Right ventricle myocardium inferior (tissue), 1 donor: ENCODE measurements at regions not wholly inside any gene's neighbourhood (a gene's known extent, or its start where the extent isn't known, plus 50 kb on each side); places are given as distances from the start of the nearest gene placed in this dataset.
A peak's percentile ranks its signal among the peaks of the same experiment; 100 is the strongest.

Experiments
- ATAC-seq: fragments of 200-7000 bp; cut with Tn5 transposase; one replicate; pipeline ENCODE4 v1.9.1; 2020; ENCODE audit warnings: mild to moderate bottlenecking, moderate library complexity
- DNase-seq: peaks from one replicate; pipeline ENCODE4 v3.0.0; 2021; ENCODE audit errors: missing footprints
- intact Hi-C: fragments of 100-400 bp; cut with DNase I; formaldehyde crosslinking; loops from one replicate; pipeline ENCODE4 v1.11.0; 2022
- donor health status: DM: no; HTN: yes; CAD: no; lungs with severe emphysema.

- no peak for ATAC-seq
Measured at GRCh38 chr3:187942658-187943241, 197.5 kb upstream of the BCL6 start.

DNA sequence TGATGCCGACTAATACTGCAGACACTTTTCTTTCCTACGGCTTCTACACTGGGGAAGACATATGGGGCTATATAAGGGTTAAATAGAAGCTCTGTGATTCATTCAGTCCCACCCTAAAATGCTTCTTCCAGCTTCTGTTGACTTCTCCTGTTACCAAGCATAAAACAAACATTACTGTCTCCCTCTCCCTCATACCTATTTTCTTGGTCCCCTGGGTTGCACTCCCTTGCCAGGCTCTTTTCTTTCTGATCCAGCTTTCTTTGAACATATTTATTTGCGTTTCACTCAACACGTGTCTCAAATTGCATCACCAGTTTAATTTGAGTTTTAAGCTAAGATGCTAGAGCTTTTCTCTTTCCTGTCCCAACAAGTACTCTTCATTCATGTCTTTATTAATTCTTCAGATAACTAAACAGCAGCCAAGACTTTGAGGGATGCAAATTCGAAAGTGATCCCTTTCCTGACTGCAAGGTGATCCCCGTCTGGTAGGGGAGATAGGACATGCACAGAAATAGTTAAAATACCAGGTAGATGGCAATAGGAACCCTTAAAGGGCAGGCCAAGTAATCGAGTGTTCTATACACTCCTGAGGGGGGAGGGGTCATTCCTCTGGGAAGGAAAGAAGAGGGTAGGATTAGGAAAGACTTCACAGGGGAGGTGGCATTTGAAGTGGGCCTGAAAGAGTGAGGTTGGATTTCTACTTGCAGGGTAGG, 198.6 kb upstream of the BCL6 start:
- intact Hi-C loops = no loop called here
- ATAC-seq = no peak
- DNase-seq = no peak

More at GRCh38 chr3:187942658-187943241, 197.5 kb upstream of the BCL6 start:
- DNase-seq = no peak
- intact Hi-C loops = no loop called here

DNA sequence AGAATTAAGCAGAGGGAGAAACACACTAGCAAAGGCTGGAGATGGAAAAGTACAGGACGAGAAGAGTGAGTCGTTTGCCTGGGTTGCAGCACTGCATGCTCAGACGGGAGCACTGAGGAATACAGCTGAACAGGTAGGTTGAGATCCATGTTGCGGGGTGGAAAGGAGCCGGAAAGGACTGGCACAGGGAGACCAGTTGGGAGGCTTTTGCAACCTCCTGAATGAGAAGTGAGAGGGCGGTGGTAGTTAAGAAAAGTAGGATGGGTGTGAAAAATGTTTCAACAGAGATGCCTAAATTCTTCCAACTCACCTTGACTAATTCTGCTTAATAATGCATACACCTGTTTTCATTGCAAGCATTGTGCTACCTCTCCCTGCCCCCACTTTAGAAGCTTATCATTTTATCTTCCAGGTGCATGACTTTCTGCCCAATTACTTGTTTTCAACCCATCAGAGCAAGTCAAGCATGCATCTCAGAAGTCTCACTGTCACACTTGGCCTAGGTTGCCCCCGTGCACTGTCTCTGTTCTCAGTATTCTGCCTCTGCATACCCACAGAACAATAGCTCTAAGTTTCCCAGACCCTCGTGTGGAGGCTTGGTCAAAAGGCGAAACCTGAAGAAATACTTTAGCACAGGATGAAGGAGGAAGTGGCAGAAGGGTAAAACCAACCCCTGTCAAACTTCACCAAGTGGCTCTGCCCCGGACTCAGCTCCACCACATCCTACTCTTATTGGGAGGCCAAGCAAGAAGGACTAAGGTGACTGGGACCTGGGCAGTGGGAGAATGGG, 199.3 kb upstream of the BCL6 start:
- DNase-seq = no peak
- intact Hi-C loops = no loop called here
- no peak for ATAC-seq

DNA sequence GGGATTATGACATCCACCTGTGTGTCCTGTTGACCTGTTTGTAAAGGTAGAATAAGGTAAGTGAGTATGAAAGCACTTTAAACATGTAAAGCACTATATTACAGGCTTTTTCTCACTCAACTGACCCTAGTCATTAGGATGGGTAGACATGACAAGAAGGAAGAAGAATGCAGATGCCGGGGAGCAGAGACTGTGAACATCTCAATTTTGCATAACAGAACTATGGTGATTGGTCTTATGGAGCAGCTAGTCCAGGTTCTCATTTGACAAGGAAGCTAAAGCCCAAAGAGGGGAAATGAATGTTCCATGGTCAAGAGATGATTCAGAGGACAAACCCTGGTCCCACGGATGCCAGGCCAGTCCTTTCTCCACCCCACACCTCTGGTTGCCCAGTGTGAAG, 200.1 kb upstream of the BCL6 start:
- no peak for DNase-seq
- no peak for ATAC-seq
- intact Hi-C loops = no loop called here

DNA sequence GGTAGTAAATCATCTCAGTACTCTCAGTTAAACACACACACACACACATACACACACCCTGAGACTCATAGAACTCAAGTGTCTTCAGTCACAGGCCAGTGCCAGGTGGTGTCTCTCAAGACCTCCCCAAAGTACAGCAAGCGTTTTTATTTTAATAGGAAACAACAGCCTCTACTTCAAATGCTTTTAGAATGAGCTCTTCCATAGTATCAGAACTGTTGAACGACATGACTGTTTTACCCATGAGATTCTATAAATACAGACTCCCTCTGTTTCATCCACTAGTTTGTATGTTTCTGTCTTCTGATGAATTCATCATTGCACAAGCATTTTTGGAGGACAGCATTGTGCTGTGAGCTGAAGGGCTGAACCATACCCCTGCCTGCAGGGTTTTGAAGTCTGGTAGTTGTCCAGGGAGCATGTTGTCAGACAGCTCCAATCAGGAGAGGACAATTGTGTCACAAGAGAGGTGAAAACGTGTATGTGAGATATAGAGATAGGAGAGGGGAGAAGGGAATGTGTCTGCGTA, 201.0 kb upstream of the BCL6 start:
- intact Hi-C loops = no loop called here
- no peak for ATAC-seq

GRCh38 chr3:187946981-187947380, 201.7 kb upstream of the BCL6 start:
- ATAC-seq (peak; percentile 7), DNase-seq (no peak)
- intact Hi-C loops = no loop called here

More for the DNA sequence above, 201.0 kb upstream of the BCL6 start:
- no peak for DNase-seq

DNA sequence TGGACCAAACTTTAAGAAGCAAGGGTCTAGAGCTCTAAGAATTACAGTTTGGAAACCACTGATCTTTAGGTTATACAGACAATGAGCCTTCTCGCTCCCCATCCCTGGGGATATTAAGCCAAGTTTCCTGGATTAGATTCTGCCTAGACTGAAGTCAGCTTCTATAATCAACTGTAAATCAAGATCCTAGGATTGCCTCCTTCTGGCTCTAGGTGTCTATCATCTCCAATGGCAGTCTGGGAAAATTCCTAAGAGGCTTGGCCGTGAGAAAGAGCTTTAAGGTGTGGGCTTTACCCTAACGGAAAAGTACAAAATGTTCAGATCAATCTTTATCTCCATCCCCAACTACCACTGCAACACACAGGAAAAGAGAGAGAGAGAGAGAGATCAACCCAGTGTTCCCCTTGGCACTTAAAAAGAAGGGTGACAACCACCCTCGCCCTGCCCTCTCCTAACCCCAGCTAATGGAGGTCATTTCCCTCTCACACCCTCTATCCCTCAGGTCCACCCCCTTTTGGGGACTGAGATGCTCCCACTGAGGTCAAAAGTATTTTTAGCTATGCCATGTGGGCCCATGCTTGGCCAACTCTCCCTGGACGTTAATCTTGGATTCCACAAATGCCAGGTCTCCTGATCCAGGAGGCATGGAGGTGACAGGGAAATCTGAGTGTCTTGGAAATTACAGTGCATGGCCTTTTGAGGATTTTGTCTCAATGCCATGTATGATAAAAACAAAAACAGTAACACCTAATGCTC, 202.8 kb upstream of the BCL6 start:
- ATAC-seq = peak; percentile 90
- intact Hi-C loops = loop anchor here (2.0 kb wide), 1 partner anchor 201 kb away; no protein-coding TSS in a partner anchor
- DNase-seq = no peak

DNA sequence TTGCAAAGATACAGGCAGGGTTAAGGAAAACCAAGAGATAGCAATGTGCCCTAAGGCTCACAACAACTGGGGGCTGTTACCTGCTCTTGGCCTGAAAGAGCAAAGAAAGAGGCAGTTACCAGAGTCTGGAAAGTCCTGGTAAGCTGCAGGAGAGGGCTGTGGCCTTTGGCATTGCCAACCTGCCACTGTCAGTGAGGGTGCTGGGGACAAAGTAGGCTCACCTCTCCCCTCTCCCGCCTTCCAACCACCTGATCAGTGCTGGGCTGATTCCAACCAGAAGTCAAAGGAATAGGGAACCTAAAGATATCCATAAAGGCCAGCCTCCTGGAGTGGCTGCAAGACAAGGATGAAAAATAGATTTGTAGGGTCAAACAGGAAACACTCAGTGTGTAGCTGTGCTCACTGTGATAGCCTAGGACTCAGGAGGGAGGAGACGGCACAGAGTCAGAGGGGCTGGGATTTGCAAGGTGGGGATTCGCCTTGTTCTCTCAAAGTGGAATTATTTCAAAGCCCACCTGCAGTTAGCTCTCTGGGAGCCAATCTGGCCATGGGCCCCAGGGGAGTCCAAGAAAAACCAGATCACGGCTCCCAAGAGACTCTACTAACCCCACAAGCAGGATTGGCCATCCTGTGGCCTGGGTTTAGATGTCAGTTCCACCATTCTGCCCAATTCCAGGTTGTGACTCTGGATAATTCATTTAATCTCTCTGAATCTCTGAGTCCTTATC, 204.0 kb upstream of the BCL6 start:
- DNase-seq = no peak
- peak; percentile 57 for ATAC-seq
- intact Hi-C loops = loop anchor here (1.0 to 2.0 kb wide), 2 partner anchors 34 to 202 kb away; no protein-coding TSS in a partner anchor

GRCh38 chr3:187950671-187951070, 203.3 kb upstream of the LPP start:
- intact Hi-C loops = no loop called here
- DNase-seq (no peak), ATAC-seq (no peak)

DNA sequence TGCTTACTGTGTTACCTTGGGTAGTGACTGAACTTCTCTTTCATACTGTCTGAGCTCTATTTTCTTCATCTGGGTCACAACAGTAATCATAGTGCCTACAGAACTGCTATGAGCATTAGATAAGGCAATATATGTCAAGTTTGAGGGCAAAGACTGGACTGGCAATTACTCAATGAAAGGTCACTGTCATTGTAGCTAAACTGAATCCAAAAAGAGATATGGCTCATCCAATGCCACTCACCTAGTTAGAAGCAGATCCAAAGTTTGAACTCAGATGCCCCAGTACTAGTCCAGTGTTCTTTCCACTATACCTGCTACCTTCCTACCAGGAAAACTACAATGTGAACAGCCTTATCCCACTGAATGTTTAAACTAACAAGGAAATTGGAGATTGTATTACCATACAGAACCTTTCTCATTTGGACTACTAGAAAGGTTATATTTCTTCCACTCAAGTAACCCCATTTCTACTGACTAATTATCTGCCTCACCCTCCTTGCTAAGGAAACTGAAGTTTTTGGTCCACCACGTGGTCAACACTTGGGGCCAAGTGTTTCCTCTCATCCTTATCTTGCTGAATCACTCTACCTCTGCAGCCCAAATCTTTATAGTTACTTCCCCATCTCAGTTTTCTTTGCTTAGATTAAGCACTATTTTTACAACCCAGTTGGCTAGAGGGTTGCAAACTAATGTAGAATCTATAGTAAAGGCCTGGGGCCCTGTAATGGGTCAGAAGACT, 202.3 kb upstream of the LPP start:
- no peak for DNase-seq
- intact Hi-C loops = no loop called here
- no peak for ATAC-seq

GRCh38 chr3:187952849-187953248, 201.1 kb upstream of the LPP start:
- no peak for DNase-seq
- no peak for ATAC-seq
- intact Hi-C loops = no loop called here

DNA sequence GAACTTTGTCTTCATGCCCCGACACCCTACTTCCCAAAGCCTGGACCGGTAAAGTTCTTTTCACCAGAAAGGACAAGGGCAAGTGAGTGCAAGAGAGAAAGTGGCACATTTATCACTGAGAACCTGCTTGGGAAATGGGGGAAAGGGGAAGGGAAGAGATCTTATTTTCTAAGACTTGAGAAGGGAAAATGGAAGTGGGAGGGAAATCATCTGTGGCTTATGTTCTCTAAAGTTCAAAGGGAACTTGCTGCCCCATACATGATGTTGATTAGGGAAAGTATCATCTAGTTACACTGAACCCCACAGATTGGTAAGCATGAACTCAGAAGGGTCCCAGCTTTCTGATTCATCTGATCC, 199.5 kb upstream of the LPP start:
- DNase-seq (no peak), ATAC-seq (no peak)
- intact Hi-C loops = no loop called here

DNA sequence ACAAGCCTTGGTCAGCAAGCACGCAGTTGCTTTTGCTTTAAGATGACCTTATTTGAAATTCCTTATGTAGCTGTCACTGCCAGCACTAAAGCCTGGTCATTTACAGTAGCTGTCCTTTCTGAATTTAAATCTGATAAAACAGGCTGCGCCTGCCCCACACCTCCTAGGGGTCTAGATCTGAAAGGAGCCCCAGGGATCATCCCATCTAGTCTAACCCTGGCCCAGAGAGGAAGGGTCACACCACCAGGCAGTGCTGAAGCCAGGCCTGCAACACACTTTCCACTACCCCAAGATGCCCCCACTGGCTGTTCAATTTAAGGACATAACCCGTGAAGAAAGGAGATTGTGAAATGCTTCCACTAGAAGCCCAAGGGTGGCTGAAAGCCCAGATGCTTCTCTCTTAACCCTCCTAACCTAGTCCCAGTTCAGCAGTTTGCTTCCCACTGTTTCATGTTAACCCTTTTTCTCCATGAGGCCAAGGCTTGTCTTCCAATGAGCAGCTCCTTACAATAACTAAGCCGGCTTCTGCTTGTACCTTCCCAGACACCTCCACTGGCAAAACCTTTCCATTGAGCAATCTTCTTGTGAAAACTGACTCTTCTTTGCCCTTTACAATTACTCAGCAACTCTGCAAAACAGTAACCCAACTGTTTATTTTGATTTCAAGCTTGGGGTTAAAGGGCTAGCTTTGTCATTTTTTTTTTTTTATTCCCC, 198.9 kb upstream of the LPP start:
- DNase-seq (no peak), ATAC-seq (peak; percentile 80)
- intact Hi-C loops = no loop called here

DNA sequence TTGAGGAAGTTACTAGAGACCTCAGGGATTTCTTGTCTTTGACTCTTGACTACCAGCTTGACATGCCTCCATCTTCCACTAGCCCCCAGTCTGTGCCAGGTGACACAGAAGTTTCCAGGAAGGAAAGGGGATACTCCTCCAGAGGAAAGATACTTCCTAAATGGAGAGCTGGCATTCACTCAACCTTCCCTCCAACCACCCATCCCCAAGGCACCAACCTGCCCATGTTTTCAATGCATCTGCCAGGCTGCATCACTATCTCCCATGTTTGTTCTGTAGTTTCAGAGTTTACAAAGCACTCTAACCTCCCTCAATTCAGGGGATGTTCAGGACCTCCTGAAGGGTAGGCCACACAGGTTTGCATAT, 198.4 kb upstream of the LPP start:
- ATAC-seq (peak; percentile 11), DNase-seq (no peak)
- intact Hi-C loops = no loop called here

- intact Hi-C loops = no loop called here
- ATAC-seq (no peak), DNase-seq (no peak)
Measured at GRCh38 chr3:187957165-187957581, 196.8 kb upstream of the LPP start.

- intact Hi-C loops = no loop called here
- ATAC-seq = no peak
- no peak for DNase-seq
Measured at GRCh38 chr3:187957582-187957981, 196.4 kb upstream of the LPP start.

DNA sequence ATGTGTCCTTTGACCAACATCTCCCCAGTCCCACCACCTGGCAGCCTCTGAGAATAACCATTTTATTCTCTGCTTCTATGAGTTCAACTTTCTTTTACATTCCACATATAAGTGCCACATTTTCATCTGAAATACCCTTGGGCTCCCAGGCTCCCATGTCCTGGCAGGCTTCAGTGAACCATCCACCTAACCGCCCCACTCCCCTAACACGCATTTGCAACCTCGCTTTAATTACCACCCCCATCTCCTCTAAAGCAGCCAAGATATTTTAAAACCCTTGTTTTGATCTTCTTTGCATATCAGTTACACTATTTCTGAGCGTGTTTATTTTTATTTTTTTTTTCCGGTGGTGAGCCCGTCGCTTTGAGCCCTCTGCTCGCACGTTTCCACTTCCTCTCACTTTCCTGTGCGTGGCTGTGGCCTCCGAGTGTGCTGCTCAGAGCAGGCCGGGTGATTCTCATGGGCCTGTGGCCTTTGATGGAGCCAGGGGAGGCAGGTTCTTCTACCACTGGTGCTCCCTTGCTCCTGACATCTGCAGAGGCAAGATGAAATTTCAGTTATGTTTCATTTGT, 195.4 kb upstream of the LPP start:
- intact Hi-C loops = no loop called here

More for the DNA sequence above, 195.4 kb upstream of the LPP start:
- DNase-seq (peak; percentile 78), ATAC-seq (no peak)
